Thyroid gland (tissue), 4 donors: ENCODE measurements at regions not wholly inside any gene's neighbourhood (a gene's known extent, or its start where the extent isn't known, plus 50 kb on each side); places are given as distances from the start of the nearest gene placed in this dataset.

Source experiments
- POLR2A ChIP-seq, 2 donors: fragments of 450-650 bp; IDR thresholded peaks; one replicate each; pipeline ENCODE4 v1.6.1; 2017; ENCODE audit warnings: antibody characterized with exemption in 2 of 2, mild to moderate bottlenecking in 2 of 2, moderate library complexity in 1 of 2
- TF ChIP-seq, protein P1 (sequence below), 6 experiments: fragments of 200-600 bp in 3 of 6; fragments of 450-650 bp in 3 of 6; sonication (generic) in 3 of 6; IDR thresholded peaks; one replicate each; pipeline ENCODE4 v1.5.1; 2016 to 2019; ENCODE audit warnings: antibody characterized with exemption in 6 of 6, mild to moderate bottlenecking in 2 of 6, inconsistent platforms in 1 of 6, moderate library complexity in 1 of 6

DNA sequence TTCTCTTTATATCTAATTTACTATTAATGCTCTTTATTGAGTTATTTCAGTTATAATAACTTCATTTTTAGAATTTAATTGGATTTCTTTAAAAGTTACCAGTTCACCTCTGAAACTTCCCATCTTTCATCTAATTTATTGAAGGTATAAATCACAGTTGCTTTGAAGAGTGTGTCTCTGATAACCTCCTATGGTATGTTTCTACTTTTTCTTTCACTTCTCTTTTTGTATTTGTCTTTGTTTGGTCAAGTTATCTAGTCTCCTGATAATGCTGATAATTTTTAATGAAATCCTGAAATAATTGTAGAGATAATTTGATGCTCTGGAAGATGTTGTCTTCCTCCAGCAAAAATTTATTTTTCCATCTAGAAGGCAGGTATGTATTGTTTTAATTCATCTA lies 141.6 kb upstream of the NPY2R start:
- TF ChIP-seq, protein P1, sequence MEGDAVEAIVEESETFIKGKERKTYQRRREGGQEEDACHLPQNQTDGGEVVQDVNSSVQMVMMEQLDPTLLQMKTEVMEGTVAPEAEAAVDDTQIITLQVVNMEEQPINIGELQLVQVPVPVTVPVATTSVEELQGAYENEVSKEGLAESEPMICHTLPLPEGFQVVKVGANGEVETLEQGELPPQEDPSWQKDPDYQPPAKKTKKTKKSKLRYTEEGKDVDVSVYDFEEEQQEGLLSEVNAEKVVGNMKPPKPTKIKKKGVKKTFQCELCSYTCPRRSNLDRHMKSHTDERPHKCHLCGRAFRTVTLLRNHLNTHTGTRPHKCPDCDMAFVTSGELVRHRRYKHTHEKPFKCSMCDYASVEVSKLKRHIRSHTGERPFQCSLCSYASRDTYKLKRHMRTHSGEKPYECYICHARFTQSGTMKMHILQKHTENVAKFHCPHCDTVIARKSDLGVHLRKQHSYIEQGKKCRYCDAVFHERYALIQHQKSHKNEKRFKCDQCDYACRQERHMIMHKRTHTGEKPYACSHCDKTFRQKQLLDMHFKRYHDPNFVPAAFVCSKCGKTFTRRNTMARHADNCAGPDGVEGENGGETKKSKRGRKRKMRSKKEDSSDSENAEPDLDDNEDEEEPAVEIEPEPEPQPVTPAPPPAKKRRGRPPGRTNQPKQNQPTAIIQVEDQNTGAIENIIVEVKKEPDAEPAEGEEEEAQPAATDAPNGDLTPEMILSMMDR (IDR thresholded peaks at IDR 0.05) = no peak
- no peak for TF ChIP-seq POLR2A (IDR thresholded peaks at IDR 0.05)
